Calu3 (cell line): ENCODE measurements at regions not wholly inside any gene's neighbourhood (a gene's known extent, or its start where the extent isn't known, plus 50 kb on each side); places are given as distances from the start of the nearest gene placed in this dataset.

Source experiments
- BruUV-seq: library from RNA; stranded (reverse); fragments of 400-500 nt; replicated peaks from 2 replicates; lab custom pipeline; 2021; lab: Mats Ljungman, UMichigan
- CTCF ChIA-PET: fragments of 300-600 bp; sonication (Branson Sonifier 250); formaldehyde crosslinking; loops from one replicate; lab custom pipeline; 2022; ENCODE audit warnings: antibody characterized with exemption; lab: Charles Lee
- DNase-seq: peaks from one replicate; pipeline ENCODE4 v3.0.0; 2022
- H3K27ac Mint-ChIP-seq: one replicate; pipeline ENCODE4 v1.8.0; 2022; ENCODE audit warnings: mixed read lengths; ENCODE audit not compliant: unreplicated experiment
- H3K27me3 Mint-ChIP-seq: one replicate; pipeline ENCODE4 v1.8.0; 2022; ENCODE audit warnings: mixed read lengths; ENCODE audit not compliant: unreplicated experiment
- H3K36me3 Mint-ChIP-seq: one replicate; pipeline ENCODE4 v1.8.0; 2022; ENCODE audit warnings: mild to moderate bottlenecking, moderate library complexity, mixed read lengths; ENCODE audit not compliant: insufficient read depth, unreplicated experiment
- H3K4me1 Mint-ChIP-seq: one replicate; pipeline ENCODE4 v1.8.0; 2022; ENCODE audit warnings: mild to moderate bottlenecking, low read depth, mixed read lengths; ENCODE audit not compliant: unreplicated experiment
- H3K4me3 Mint-ChIP-seq: one replicate; pipeline ENCODE4 v1.8.0; 2022; ENCODE audit warnings: mild to moderate bottlenecking, low read depth, moderate library complexity, mixed read lengths; ENCODE audit not compliant: unreplicated experiment
- H3K9me3 Mint-ChIP-seq: one replicate; pipeline ENCODE4 v1.8.0; 2022; ENCODE audit warnings: low read depth, mixed read lengths; ENCODE audit not compliant: unreplicated experiment
- CTCF ChIP-seq: fragments of 200-600 bp; IDR thresholded peaks from one replicate; pipeline ENCODE4 v1.8.0; 2022; ENCODE audit warnings: antibody characterized with exemption; ENCODE audit not compliant: unreplicated experiment
- intact Hi-C: fragments of 100-400 bp; cut with micrococcal nuclease; formaldehyde crosslinking; loops from one replicate; pipeline ENCODE4 v1.10.0; 2022; ENCODE audit not compliant: unreplicated experiment

GRCh38 chr9:26604076-26604662 is 288.4 kb downstream of the CAAP1 start:
- intact Hi-C loops = no loop called here
- DNase-seq = no peak
- Mint-ChIP-seq H3K36me3 (no peaks in the 10 kb centered on the region), H3K27ac (no peak overlapping the region), H3K4me3 (no peak overlapping the region), H3K27me3 (no peaks in the 10 kb centered on the region), H3K4me1 (no peaks in the 10 kb centered on the region), H3K9me3 (peaks cover 9% of the 10 kb centered on the region)
- CTCF ChIA-PET = no interaction called here
- BruUV-seq = no TSS peak
- no peak for TF ChIP-seq CTCF

- Mint-ChIP-seq H3K27me3 (no peaks in the 10 kb centered on the region), H3K9me3 (peaks cover 9% of the 10 kb centered on the region), H3K4me3 (no peak overlapping the region), H3K27ac (no peak overlapping the region), H3K36me3 (no peaks in the 10 kb centered on the region), H3K4me1 (no peaks in the 10 kb centered on the region)
- BruUV-seq = no TSS peak
- no peak for DNase-seq
- CTCF ChIA-PET = no interaction called here
- TF ChIP-seq CTCF = no peak
- intact Hi-C loops = no loop called here
Measured at GRCh38 chr9:26603617-26604016, 289.0 kb downstream of the CAAP1 start.

- H3K4me3 Mint-ChIP-seq = no peak overlapping the region
- intact Hi-C loops = no loop called here
- no peaks in the 10 kb centered on the region for H3K27me3 Mint-ChIP-seq
- peaks cover 12% of the 10 kb centered on the region for H3K9me3 Mint-ChIP-seq
- H3K4me1 Mint-ChIP-seq = no peaks in the 10 kb centered on the region
- TF ChIP-seq CTCF = no peak
- no peak overlapping the region for H3K27ac Mint-ChIP-seq
- H3K36me3 Mint-ChIP-seq = no peaks in the 10 kb centered on the region
- BruUV-seq = no TSS peak
- CTCF ChIA-PET = no interaction called here
- DNase-seq = no peak
Measured at GRCh38 chr9:26597542-26598149, 295.0 kb downstream of the CAAP1 start.

GRCh38 chr9:26579056-26579455 is 313.5 kb downstream of the CAAP1 start:
- Mint-ChIP-seq H3K9me3 (peaks cover 5% of the 10 kb centered on the region), H3K4me1 (no peaks in the 10 kb centered on the region), H3K27me3 (no peaks in the 10 kb centered on the region), H3K4me3 (no peak overlapping the region), H3K27ac (no peak overlapping the region), H3K36me3 (no peaks in the 10 kb centered on the region)
- no peak for TF ChIP-seq CTCF
- no peak for DNase-seq
- intact Hi-C loops = no loop called here
- BruUV-seq = no TSS peak
- CTCF ChIA-PET = no interaction called here
